Testis (tissue), 2 donors: ENCODE measurements at regions not wholly inside any gene's neighbourhood (a gene's known extent, or its start where the extent isn't known, plus 50 kb on each side); places are given as distances from the start of the nearest gene placed in this dataset.
A peak's percentile ranks its signal among the peaks of the same experiment; 100 is the strongest.

Source experiments
- DNase-seq: peaks from one replicate; pipeline ENCODE4 v3.0.0-alpha.2; 2019
- H3K27ac ChIP-seq, 2 donors: fragments of 200-600 bp; sonication (generic); one replicate each; pipeline ENCODE4 v1.5.1; 2019
- H3K27me3 ChIP-seq: fragments of 200-600 bp; sonication (generic); one replicate; pipeline ENCODE4 v1.5.1; 2019
- H3K36me3 ChIP-seq: fragments of 200-600 bp; sonication (generic); one replicate; pipeline ENCODE4 v1.5.1; 2017; ENCODE audit warnings: low read depth; ENCODE audit errors: missing control alignments
- H3K4me1 ChIP-seq: fragments of 200-600 bp; sonication (generic); one replicate; pipeline ENCODE4 v1.5.1; 2019
- H3K4me3 ChIP-seq, 2 donors: fragments of 200-600 bp; sonication (generic); one replicate each; pipeline ENCODE4 v1.5.1; 2017 to 2019
- H3K9me3 ChIP-seq: fragments of 200-600 bp; sonication (generic); one replicate; pipeline ENCODE4 v1.5.1; 2017
- CTCF ChIP-seq, 3 experiments: fragments of 450-650 bp in 2 of 3; fragments of 200-600 bp in 1 of 3; sonication (generic) in 1 of 3; IDR thresholded peaks; one replicate each; pipeline ENCODE4 v1.5.1; 2016 to 2019; ENCODE audit warnings: antibody characterized with exemption in 3 of 3, mild to moderate bottlenecking in 2 of 3, moderate library complexity in 1 of 3
- POLR2A ChIP-seq: fragments of 450-650 bp; IDR thresholded peaks from one replicate; pipeline ENCODE4 v1.6.1; 2017; ENCODE audit warnings: antibody characterized with exemption, mild to moderate bottlenecking, moderate library complexity
- WGBS, 2 donors: methylation state at CpG; one replicate each; pipeline ENCODE4 v1.1.5; 2018; 5-methylcytosine and 5-hydroxymethylcytosine counted together
- intact Hi-C: fragments of 100-400 bp; cut with DNase I; formaldehyde crosslinking; loops from one replicate; pipeline ENCODE4 v1.15.1; 2023; ENCODE audit warnings: low total_unique reads

GRCh38 chr7:155896531-155897263 lies 84.4 kb upstream of the SHH start:
- TF ChIP-seq CTCF (IDR thresholded peaks at IDR 0.05), result no peak
- no peak for TF ChIP-seq POLR2A
- Histone ChIP-seq H3K27me3 (no peaks in the 10 kb centered on the region), H3K4me3 (no peak overlapping the region), H3K4me1 (no peaks in the 10 kb centered on the region), H3K27ac (no peak overlapping the region), H3K36me3 (no peaks in the 10 kb centered on the region), H3K9me3 (no peaks in the 10 kb centered on the region)
- DNase-seq, result no peak
- 81 to 83% methylated on average over 6 of the region's 6 CpGs for WGBS, 2 donors
- intact Hi-C loops, result no loop called here

GRCh38 chr7:155893664-155894063 lies 81.4 kb upstream of the SHH start:
- H3K4me3 ChIP-seq, result no peak overlapping the region
- WGBS, 2 donors, result 55 to 83% methylated on average over 6 of the region's 6 CpGs
- H3K36me3 ChIP-seq, result no peaks in the 10 kb centered on the region
- H3K27ac ChIP-seq, result no peak overlapping the region
- no peak for DNase-seq
- H3K9me3 ChIP-seq, result no peaks in the 10 kb centered on the region
- TF ChIP-seq POLR2A (no peak), CTCF (IDR thresholded peaks at IDR 0.05) (no peak)
- H3K27me3 ChIP-seq, result no peaks in the 10 kb centered on the region
- H3K4me1 ChIP-seq, result peaks cover 11% of the 10 kb centered on the region
- intact Hi-C loops, result no loop called here

GRCh38 chr7:155893176-155893575 lies 80.9 kb upstream of the SHH start:
- no peaks in the 10 kb centered on the region for H3K9me3 ChIP-seq
- no peaks in the 10 kb centered on the region for H3K36me3 ChIP-seq
- DNase-seq, result no peak
- no peak overlapping the region for H3K4me3 ChIP-seq
- peaks cover 11% of the 10 kb centered on the region for H3K4me1 ChIP-seq
- H3K27ac ChIP-seq, result no peak overlapping the region
- intact Hi-C loops, result no loop called here
- TF ChIP-seq POLR2A, result no peak
- no peak for TF ChIP-seq CTCF (IDR thresholded peaks at IDR 0.05)
- H3K27me3 ChIP-seq, result no peaks in the 10 kb centered on the region
- WGBS, 2 donors, result 67 to 81% methylated on average over 6 to 12 of the region's 12 CpGs

GRCh38 chr7:155889636-155890511 lies 77.6 kb upstream of the SHH start:
- Histone ChIP-seq H3K36me3 (no peaks in the 10 kb centered on the region), H3K4me1 (peaks cover 11% of the 10 kb centered on the region), H3K27ac (no peak overlapping the region), H3K27me3 (no peaks in the 10 kb centered on the region), H3K9me3 (no peaks in the 10 kb centered on the region), H3K4me3 (no peak overlapping the region)
- peak; percentile 48 for DNase-seq
- WGBS, 2 donors, result 52 to 75% methylated on average over 13 to 24 of the region's 24 CpGs
- TF ChIP-seq POLR2A, result no peak
- TF ChIP-seq CTCF (IDR thresholded peaks at IDR 0.05), result no peak
- intact Hi-C loops, result no loop called here
